ENCODE measurements at regions not wholly inside any gene's neighbourhood (a gene's known extent, or its start where the extent isn't known, plus 50 kb on each side); places are given as distances from the start of the nearest gene placed in this dataset.

GRCh38 chr5:12072441-12072840 lies 168.2 kb upstream of the CTNND2 start:
- TF ChIP-seq EZH2phosphoT487 (IDR thresholded peaks at IDR 0.05; ENCODE audit: borderline replicate concordance), result no peak
- no peak for TF ChIP-seq CEBPB (IDR thresholded peaks at IDR 0.05; ENCODE audit: low read depth)
- no peak for TF ChIP-seq FOSL1 (IDR thresholded peaks at IDR 0.05; ENCODE audit: low read depth)
- TF ChIP-seq SRF (IDR thresholded peaks at IDR 0.05; ENCODE audit: low read depth), result no peak
- TF ChIP-seq EZH2 (IDR thresholded peaks at IDR 0.05), result no peak
- no peak for TF ChIP-seq YY1 (IDR thresholded peaks at IDR 0.05; ENCODE audit: extremely low read depth, insufficient replicate concordance, low read depth, low read length)
- no peak for TF ChIP-seq CBX3 (IDR thresholded peaks at IDR 0.05; ENCODE audit: low read depth)
- TF ChIP-seq REST (IDR thresholded peaks at IDR 0.05; ENCODE audit: low read depth), result no peak
- TF ChIP-seq SP1 (IDR thresholded peaks at IDR 0.05; ENCODE audit: low read depth), result no peak
- TF ChIP-seq RAD21 (IDR thresholded peaks at IDR 0.05; ENCODE audit: low read depth), result no peak
- RAD21 ChIA-PET (ENCODE audit: low non-redundant PET in 1 of 2, low total read pairs in 2 of 2, uncharacterized antibody in 2 of 2, unreplicated experiment in 2 of 2), result no interaction called here
- POLR2A ChIA-PET, result no interaction called here
- intact Hi-C loops (cut with micrococcal nuclease), result no loop called here
- Histone ChIP-seq H3K4me2 (ENCODE audit: low read length) (no peak overlapping the region), H3K79me2 (ENCODE audit: insufficient read depth, low read length) (no peaks in the 10 kb centered on the region), H3K27ac (ENCODE audit: low read depth, low read length) (no peak overlapping the region), H4K20me1 (ENCODE audit: insufficient read depth) (no peaks in the 10 kb centered on the region), H3K9me2 (ENCODE audit: insufficient read depth) (no peaks in the 10 kb centered on the region), H3K4me1 (ENCODE audit: control insufficient read depth in 1 of 2, insufficient read depth in 2 of 2, low read length in 2 of 2) (no peaks in the 10 kb centered on the region), H2AFZ (ENCODE audit: low read depth, low read length, poor library complexity, severe bottlenecking) (no peak overlapping the region), H3K9ac (ENCODE audit: low read length) (no peak overlapping the region), H3K27me3 (ENCODE audit: insufficient read depth, low read length) (no peaks in the 10 kb centered on the region), H3K36me3 (ENCODE audit: control insufficient read depth in 1 of 2, insufficient read depth in 2 of 2, low read length in 2 of 2) (no peaks in the 10 kb centered on the region), H3K9me3 (ENCODE audit: control insufficient read depth in 1 of 2, insufficient read depth in 1 of 2, low read depth in 1 of 2, low read length in 2 of 2) (peaks cover 1 to 22% of the 10 kb centered on the region in 2 experiments; a peak in 2 of 4 replicates), H3K4me3 (replicated peaks in 1 of 2; ENCODE audit: low read depth in 1 of 2, low read length in 2 of 2) (no peak overlapping the region)
- DNase-seq (ENCODE audit: low read depth, low spot score), result no peak
- ATAC-seq, result no peak
- CTCF ChIA-PET, result no interaction called here
- BruUV-seq (replicated peaks), result no TSS peak

Data from HCT116 (cell line).